Hindlimb muscle (tissue), 1 donor: ENCODE measurements at regions not wholly inside any gene's neighbourhood (a gene's known extent, or its start where the extent isn't known, plus 50 kb on each side); places are given as distances from the start of the nearest gene placed in this dataset.

ENCODE experiments used
- DNase-seq: peaks from one replicate; pipeline ENCODE4 v3.0.0-alpha.2; 2013

DNA sequence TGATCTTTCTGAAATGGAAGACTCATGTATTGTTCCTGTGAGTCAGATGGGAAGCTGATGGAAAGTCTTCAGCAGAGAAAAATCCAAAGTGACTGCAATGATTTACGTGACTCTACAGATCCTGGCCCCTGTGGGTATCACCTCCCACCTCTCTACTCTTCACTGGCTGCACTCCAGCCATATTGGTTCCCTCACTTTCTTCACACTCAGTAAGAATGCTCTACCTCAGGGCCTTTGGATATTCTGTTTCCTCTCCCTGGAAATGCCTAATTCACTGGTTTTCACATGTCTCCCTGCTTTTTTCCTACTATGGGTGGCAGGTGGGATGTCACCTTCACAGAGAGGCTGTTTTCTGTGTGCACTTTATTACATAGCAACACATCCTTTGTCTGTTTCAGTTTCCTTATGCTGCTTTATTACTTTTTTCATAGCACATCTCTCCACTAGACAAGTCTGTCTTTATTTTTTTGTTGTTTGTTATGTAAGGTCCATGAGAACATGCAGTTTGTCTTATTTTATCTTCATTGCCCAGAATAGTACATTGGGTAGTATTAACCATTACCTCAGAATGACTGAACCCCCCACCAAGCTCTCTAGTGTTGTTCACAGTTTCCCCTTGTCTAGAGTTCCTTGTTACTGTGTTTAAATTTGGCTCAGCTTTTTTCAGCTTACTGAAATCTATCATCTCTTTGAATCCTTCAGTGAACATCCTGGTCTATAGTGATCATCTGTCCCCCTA is 57.6 kb upstream of the CLNK start:
- DNase-seq: no peak

DNA sequence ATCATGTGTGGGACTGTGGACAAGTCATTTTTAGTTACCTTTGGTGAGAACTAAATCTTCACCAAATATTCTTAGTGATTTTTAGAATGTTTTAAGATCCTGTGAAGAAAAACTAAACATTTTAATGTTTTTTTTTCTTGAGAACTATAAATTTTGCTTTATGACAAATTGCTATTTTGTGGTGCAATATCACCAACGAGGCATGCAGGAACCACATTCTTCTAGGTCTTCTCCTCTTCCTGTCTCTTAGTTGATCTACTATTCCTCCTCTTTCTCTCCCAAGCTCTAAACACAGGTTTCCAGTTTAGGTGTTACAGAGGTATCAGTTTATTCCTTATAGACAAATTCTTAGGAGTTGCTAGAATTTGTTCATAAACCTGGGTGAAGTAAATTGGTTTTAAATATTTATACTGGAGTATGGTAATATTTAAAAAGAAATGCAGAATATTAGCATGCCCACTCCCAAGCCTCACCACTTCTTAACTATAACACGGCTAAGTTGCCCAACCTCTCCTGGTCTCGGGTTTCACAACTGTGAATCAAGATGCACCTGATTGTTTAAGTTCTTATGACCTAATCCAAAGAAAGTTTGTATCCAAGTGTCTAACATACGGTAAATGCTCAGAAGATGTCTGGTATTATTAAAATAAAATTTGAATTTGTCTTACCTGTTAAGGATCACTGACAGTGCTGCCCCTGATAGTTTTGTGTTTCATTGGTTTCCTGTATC is 56.5 kb upstream of the CLNK start:
- DNase-seq: no peak

DNA sequence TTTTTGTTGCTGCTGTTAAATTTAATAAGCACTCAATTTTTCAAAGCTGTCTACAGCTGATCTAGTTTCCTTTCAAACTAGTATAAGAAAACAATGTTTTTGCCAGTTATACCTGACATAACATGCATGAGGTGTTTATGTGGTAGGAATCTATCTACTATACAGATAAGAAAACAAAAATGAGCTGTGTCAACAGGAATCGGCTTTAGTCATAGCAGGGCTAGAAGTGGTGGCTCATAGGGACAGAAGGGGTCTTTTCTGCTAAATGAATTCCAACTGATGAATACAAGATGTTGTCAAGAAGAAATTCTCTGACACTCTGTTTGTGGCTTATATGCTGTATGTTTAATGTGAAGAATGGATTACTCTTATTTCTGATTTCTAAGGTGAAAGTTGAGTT is 55.7 kb upstream of the CLNK start:
- no peak for DNase-seq

DNA sequence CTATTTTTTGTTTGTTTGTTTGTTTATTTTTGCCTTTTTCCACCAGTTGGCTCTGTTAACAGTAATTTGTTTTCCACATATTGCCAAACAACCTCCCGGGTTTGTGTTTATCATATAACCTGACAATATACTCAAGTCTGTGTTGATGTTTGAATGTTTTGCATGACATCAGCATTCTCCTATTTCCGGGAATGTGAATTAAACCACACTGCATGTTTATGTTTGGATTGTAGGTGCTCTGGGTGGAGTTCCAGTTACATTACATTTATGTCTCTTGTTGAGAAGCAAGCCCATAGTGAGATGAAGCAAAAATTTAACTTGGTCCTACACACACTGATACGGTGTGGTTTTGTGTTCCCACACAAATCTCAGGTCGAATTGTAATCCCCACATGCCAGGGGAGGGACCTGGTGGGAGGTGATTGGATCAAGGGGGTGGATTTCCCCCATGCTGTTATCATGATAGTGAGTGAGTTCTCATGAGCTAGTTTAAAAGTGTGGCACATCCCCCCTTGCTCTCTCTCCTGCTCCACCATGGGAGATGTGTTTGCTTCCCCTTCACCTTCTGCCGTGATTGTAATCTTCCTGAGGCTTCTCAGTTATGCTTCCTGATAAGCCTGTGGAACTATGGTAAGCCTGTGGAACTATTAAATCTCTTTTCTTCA is 54.4 kb upstream of the CLNK start:
- no peak for DNase-seq

DNA sequence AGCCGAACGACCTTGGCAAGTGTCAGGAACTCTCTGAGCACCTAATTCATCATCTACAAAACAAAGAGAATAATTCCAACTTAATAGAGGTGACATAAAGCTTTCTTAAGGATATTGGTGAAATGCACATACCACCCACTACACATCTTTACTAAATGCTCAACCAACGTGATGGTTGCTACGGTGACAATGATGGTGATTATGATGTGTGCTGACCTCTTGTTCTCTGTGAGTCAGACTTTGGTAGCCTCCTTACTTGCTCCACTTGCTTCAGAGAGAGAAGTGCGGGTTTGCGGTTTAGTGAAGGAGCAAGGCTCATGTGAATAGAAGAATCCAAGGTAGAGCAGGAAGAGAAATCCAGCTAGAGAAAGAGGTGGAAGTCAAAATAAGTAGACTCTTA is 52.8 kb upstream of the CLNK start:
- DNase-seq: no peak

DNA sequence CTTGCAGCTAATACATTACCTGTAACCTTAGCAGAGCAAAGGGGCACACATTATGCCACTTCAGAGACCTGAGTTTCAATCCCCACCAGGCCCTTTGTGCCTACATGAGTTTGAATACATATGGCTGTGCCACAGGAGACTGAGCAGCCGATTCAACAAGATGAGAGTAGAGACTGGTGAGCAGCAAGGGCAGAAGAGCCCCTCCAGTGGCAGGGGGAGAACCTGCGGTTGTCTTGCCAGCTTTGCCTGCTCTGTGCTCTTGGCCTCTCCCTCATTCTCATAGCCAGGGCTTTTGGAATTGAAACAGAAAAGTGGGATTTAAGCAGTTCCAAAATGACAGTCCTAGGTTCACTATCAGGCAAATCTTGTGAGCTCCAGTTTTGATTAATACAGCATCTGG is 52.3 kb upstream of the CLNK start:
- DNase-seq: no peak

DNA sequence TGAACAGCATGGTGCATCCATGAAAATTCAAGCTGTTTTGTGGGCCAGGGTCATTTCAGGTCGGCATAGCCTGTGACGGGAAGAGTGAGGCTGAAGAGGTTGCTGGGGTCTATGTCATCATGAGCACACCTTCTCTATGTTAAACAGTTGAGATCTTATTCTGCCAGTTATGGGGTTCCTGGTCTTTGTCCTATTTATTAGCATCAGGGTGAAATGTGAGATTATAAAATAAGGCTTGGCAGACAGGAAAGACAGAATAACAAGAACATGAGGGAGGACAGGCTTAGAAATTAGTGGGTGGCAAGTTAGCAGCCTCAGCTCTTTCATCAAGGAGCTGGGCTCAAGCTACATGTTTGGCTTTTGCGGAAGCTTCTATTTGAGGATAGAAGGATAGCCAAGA is 51.7 kb upstream of the CLNK start:
- no peak for DNase-seq

DNA sequence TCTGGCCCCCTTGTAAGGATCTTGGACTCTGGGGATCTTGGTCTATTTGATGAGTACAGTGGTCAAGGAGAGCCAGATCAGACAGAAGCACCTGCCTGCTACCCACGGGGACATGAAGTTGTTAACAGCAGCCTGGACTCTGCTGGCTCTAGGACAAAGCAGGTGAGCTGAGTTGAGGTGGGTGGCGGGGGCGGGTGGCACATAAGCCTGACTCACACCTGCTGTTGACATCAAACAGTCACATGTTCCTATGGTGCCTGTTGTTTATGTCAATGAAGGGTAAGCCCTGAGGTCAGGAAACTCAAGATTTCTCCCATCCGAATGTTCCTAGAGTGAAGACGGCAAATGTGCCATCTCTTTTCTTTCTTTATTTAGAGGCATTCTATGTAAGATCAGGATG is 50.1 kb upstream of the CLNK start:
- DNase-seq: no peak
